Endothelial cell of umbilical vein (primary cell): ENCODE measurements at regions not wholly inside any gene's neighbourhood (a gene's known extent, or its start where the extent isn't known, plus 50 kb on each side); places are given as distances from the start of the nearest gene placed in this dataset.

ENCODE experiments used
- BruUV-seq: library from RNA; stranded (reverse); fragments of 400-500 nt; replicated peaks from 2 replicates; lab custom pipeline; 2021; lab: Mats Ljungman, UMichigan
- CTCF ChIA-PET: fragments of 300-600, 350-600 bp; sonication (Branson Sonifier 250); formaldehyde crosslinking; loops from one replicate; lab custom pipeline; 2021; ENCODE audit warnings: antibody characterized with exemption, inconsistent platforms; lab: Charles Lee
- POLR2A ChIA-PET: fragments of 300-600, 350-600 bp; sonication (Branson Sonifier 250); formaldehyde crosslinking; loops from one replicate; lab custom pipeline; 2021; ENCODE audit warnings: antibody characterized with exemption, inconsistent platforms; lab: Charles Lee
- DNase-seq: peaks from one replicate; pipeline ENCODE4 v3.0.0-alpha.2; 2011; ENCODE audit warnings: low read depth, low spot score
- FAIRE-seq: peaks from 2 replicates; lab custom pipeline; 2011; peaks lifted over from hg19 to GRCh38; lab: Jason Lieb, UNC
- H2AFZ ChIP-seq: 2 replicates; pipeline ENCODE4 v1.6.0; 2012; ENCODE audit warnings: low read depth, low read length, control low read depth, inconsistent platforms
- H3K27ac ChIP-seq: 2 replicates; pipeline ENCODE4 v1.5.1; 2011; ENCODE audit warnings: low read depth, mild to moderate bottlenecking, control low read depth, low read length, moderate library complexity; ENCODE audit not compliant: insufficient read depth
- H3K27me3 ChIP-seq, 2 experiments: 2 replicates each; pipeline versions ENCODE4 v1.6.0 to v1.6.1; 2011; ENCODE audit warnings: low read length in 2 of 2, mixed read lengths in 1 of 2; ENCODE audit not compliant: control insufficient read depth in 2 of 2, insufficient read depth in 2 of 2
- H3K36me3 ChIP-seq, 2 experiments: 2 replicates in 1 of 2; 3 replicates in 1 of 2; pipeline ENCODE4 v1.5.1; 2011; ENCODE audit warnings: low read length in 2 of 2, mild to moderate bottlenecking in 1 of 2, moderate library complexity in 1 of 2; ENCODE audit not compliant: control insufficient read depth in 2 of 2, insufficient read depth in 2 of 2; ENCODE audit errors: extremely low read depth in 1 of 2
- H3K4me1 ChIP-seq: 3 replicates; pipeline ENCODE4 v1.5.1; 2011; ENCODE audit warnings: mild to moderate bottlenecking, low read length; ENCODE audit not compliant: control insufficient read depth, insufficient read depth; ENCODE audit errors: extremely low read depth
- H3K4me2 ChIP-seq: 2 replicates; pipeline ENCODE4 v1.6.1; 2011; ENCODE audit warnings: low read length, control low read depth, mixed read lengths; ENCODE audit not compliant: insufficient read depth
- H3K4me3 ChIP-seq, 3 experiments: fragments of 200-600 bp in 1 of 3; sonication (generic), shearing (Covaris generic) in 1 of 3; replicated peaks in 1 of 3; 2 replicates each; pipeline ENCODE4 v1.5.1; 2011 to 2016; ENCODE audit warnings: control low read depth in 3 of 3, low read length in 3 of 3, mild to moderate bottlenecking in 2 of 3, inconsistent platforms in 1 of 3, low read depth in 1 of 3, moderate library complexity in 1 of 3; ENCODE audit not compliant: insufficient read depth in 1 of 3
- H3K79me2 ChIP-seq: 2 replicates; pipeline ENCODE4 v1.6.0; 2012; ENCODE audit warnings: low read length, inconsistent platforms; ENCODE audit not compliant: control insufficient read depth, insufficient read depth
- H3K9ac ChIP-seq: replicated peaks from 2 replicates; pipeline ENCODE3; 2011; ENCODE audit warnings: low read length, control low read depth; ENCODE audit not compliant: insufficient read depth; ENCODE audit errors: extremely low read depth
- H3K9me1 ChIP-seq: replicated peaks from 3 replicates; pipeline ENCODE4 v1.6.0; 2011; ENCODE audit warnings: mild to moderate bottlenecking, low read length; ENCODE audit not compliant: control insufficient read depth, insufficient read depth; ENCODE audit errors: extremely low read depth
- H3K9me3 ChIP-seq: replicated peaks from 2 replicates; pipeline ENCODE4 v1.5.1; 2012; ENCODE audit warnings: low read length, inconsistent platforms; ENCODE audit not compliant: control insufficient read depth, insufficient read depth
- H4K20me1 ChIP-seq: replicated peaks from 2 replicates; pipeline ENCODE3; 2011; ENCODE audit warnings: mild to moderate bottlenecking, low read length; ENCODE audit not compliant: control insufficient read depth, insufficient read depth; ENCODE audit errors: extremely low read depth
- EZH2 ChIP-seq: IDR thresholded peaks from 2 replicates; pipeline ENCODE4 v1.6.1; 2012; ENCODE audit warnings: borderline replicate concordance, low read depth, mild to moderate bottlenecking, moderate library complexity, low read length, inconsistent platforms; ENCODE audit not compliant: severe bottlenecking
- FOS ChIP-seq: IDR thresholded peaks from 2 replicates; pipeline ENCODE4 v1.6.1; 2011; ENCODE audit warnings: mild to moderate bottlenecking, low read length, moderate library complexity, borderline replicate concordance; ENCODE audit not compliant: insufficient read depth
- GATA2 ChIP-seq: IDR thresholded peaks from 2 replicates; pipeline ENCODE4 v1.7.0; 2011; ENCODE audit warnings: low read depth, mild to moderate bottlenecking, moderate library complexity, mixed read lengths, low read length; ENCODE audit not compliant: insufficient read length, insufficient read depth
- JUN ChIP-seq: IDR thresholded peaks from 2 replicates; pipeline ENCODE4 v1.6.1; 2011; ENCODE audit warnings: borderline replicate concordance, low read depth; ENCODE audit not compliant: insufficient read length, insufficient read depth
- MYC ChIP-seq: IDR thresholded peaks from one replicate; pipeline ENCODE4 v1.6.1; 2011; ENCODE audit warnings: mild to moderate bottlenecking, low read depth, low read length
- POLR2A ChIP-seq: IDR thresholded peaks from 2 replicates; pipeline ENCODE4 v1.6.1; 2012; ENCODE audit warnings: low read depth, mild to moderate bottlenecking, control low read depth, low read length
- POLR2AphosphoS5 ChIP-seq: IDR thresholded peaks from 2 replicates; pipeline ENCODE4 v1.6.1; 2012; ENCODE audit warnings: low read depth, mild to moderate bottlenecking, control low read depth, low read length, moderate library complexity; ENCODE audit not compliant: insufficient read depth
- dilution Hi-C: fragments of 300-500 bp; cut with MboI; formaldehyde crosslinking; loops from one replicate; pipeline ENCODE4 v1.15.0; 2019; ENCODE audit warnings: low sequenced_read_pairs; ENCODE audit not compliant: extremely low pct_ligation_motif_present
- intact Hi-C: fragments of 100-400 bp; cut with micrococcal nuclease; formaldehyde crosslinking; loops from one replicate; pipeline ENCODE4 v1.10.0; 2022
- TF ChIP-seq, protein P1 (sequence below), 2 donors: IDR thresholded peaks; 1 replicate in 1 of 2; 2 replicates in 1 of 2; pipeline ENCODE4 v1.5.1; 2011; ENCODE audit warnings: low read length in 2 of 2, mild to moderate bottlenecking in 2 of 2, moderate library complexity in 2 of 2, control low read depth in 1 of 2, inconsistent platforms in 1 of 2, low read depth in 1 of 2; ENCODE audit not compliant: insufficient read depth in 1 of 2; ENCODE audit errors: extremely low read depth in 1 of 2

DNA sequence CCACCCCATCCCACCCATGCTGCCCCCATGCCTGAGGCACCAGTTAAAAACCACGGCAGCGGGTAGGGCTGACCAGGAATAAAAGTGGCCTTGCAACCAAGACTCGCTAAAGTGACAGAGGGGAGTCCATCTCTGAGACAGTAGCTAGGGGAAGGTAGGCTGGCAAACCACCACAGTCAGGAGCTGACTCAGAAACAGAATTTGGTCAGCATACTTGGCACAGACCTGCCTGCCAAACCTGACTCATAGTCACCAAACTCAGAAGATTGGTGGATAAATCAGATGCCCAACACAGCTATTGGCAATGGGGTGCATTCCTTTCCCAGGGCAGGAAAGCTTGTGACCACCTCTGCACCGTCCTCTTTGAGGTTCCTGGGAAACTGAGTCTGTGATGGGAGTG lies 193.8 kb downstream of the BCOR start:
- H3K9me3 ChIP-seq = no peaks in the 10 kb centered on the region
- DNase-seq (no peak), FAIRE-seq (no peak)
- intact Hi-C loops (no loop called here), dilution Hi-C loops (no loop called here)
- no peaks in the 10 kb centered on the region for H3K36me3 ChIP-seq
- no peak overlapping the region for H2AFZ ChIP-seq
- H3K79me2 ChIP-seq = no peaks in the 10 kb centered on the region
- POLR2A ChIA-PET = no interaction called here
- H3K9ac ChIP-seq = no peak overlapping the region
- H3K4me2 ChIP-seq = no peak overlapping the region
- no peak overlapping the region for H3K4me3 ChIP-seq
- peaks cover 21% of the 10 kb centered on the region for H3K4me1 ChIP-seq
- H3K27me3 ChIP-seq = no peaks in the 10 kb centered on the region
- no peaks in the 10 kb centered on the region for H4K20me1 ChIP-seq
- BruUV-seq = no TSS peak
- CTCF ChIA-PET = interaction anchor here (1.1 kb wide), 1 partner anchor 107 kb away, joined by 3 read pairs; no protein-coding TSS in a partner anchor
- no peaks in the 10 kb centered on the region for H3K9me1 ChIP-seq
- no peak overlapping the region for H3K27ac ChIP-seq
- TF ChIP-seq JUN (no peak), GATA2 (no peak), EZH2 (no peak), POLR2AphosphoS5 (no peak), MYC (no peak), POLR2A (no peak), FOS (no peak)
- TF ChIP-seq, protein P1, sequence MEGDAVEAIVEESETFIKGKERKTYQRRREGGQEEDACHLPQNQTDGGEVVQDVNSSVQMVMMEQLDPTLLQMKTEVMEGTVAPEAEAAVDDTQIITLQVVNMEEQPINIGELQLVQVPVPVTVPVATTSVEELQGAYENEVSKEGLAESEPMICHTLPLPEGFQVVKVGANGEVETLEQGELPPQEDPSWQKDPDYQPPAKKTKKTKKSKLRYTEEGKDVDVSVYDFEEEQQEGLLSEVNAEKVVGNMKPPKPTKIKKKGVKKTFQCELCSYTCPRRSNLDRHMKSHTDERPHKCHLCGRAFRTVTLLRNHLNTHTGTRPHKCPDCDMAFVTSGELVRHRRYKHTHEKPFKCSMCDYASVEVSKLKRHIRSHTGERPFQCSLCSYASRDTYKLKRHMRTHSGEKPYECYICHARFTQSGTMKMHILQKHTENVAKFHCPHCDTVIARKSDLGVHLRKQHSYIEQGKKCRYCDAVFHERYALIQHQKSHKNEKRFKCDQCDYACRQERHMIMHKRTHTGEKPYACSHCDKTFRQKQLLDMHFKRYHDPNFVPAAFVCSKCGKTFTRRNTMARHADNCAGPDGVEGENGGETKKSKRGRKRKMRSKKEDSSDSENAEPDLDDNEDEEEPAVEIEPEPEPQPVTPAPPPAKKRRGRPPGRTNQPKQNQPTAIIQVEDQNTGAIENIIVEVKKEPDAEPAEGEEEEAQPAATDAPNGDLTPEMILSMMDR (IDR thresholded peaks at IDR 0.05; ENCODE audit: extremely low read depth in 1 of 2, insufficient read depth in 1 of 2, low read depth in 1 of 2, low read length in 2 of 2) = no peak
